GM12874 (cell line): ENCODE measurements at regions not wholly inside any gene's neighbourhood (a gene's known extent, or its start where the extent isn't known, plus 50 kb on each side); places are given as distances from the start of the nearest gene placed in this dataset.

ENCODE experiments used
- TF ChIP-seq, protein P1 (sequence below): IDR thresholded peaks from 2 replicates; pipeline ENCODE4 v1.5.1; 2011; ENCODE audit warnings: low read depth, mild to moderate bottlenecking, control low read depth, low read length, moderate library complexity; ENCODE audit not compliant: insufficient read depth

DNA sequence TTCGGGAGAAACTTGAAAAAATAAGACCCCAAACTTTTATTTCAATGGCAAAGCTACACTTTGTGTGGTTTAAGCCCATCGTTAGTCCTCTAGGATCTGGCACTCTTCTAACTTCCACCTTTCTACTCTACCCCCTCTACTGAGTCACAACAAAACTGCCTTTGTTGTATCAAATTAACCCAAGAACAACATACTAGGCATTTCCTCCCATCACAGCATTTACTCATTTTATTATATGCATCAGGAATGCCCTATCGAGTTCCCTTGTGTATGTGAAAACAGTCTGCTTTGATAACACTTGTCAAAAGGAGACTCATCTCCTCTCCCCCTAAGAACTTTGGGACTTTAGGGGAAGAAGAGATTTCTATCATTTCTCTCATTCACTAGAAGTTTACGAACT, 158.9 kb upstream of the FREM1 start:
- TF ChIP-seq, protein P1, sequence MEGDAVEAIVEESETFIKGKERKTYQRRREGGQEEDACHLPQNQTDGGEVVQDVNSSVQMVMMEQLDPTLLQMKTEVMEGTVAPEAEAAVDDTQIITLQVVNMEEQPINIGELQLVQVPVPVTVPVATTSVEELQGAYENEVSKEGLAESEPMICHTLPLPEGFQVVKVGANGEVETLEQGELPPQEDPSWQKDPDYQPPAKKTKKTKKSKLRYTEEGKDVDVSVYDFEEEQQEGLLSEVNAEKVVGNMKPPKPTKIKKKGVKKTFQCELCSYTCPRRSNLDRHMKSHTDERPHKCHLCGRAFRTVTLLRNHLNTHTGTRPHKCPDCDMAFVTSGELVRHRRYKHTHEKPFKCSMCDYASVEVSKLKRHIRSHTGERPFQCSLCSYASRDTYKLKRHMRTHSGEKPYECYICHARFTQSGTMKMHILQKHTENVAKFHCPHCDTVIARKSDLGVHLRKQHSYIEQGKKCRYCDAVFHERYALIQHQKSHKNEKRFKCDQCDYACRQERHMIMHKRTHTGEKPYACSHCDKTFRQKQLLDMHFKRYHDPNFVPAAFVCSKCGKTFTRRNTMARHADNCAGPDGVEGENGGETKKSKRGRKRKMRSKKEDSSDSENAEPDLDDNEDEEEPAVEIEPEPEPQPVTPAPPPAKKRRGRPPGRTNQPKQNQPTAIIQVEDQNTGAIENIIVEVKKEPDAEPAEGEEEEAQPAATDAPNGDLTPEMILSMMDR, result no peak

DNA sequence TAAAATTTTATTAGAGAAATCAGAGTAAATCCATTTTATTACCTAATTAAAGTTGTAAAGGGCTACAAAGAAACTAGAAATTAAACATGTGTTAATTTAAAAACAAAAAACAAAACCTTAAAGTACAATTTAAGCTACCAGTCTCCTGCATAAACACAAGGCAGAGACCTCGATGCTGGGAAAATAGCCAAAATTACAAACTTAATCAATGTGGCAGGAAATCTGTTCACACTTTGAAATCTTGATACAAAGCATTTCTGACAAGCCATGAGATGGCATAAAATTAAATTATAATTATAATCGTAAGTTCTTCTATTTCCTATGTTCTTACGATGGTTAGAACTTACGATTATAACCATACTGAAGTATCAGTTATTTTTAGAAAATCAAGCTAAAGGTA, 158.0 kb upstream of the FREM1 start:
- TF ChIP-seq, protein P1, result no peak

DNA sequence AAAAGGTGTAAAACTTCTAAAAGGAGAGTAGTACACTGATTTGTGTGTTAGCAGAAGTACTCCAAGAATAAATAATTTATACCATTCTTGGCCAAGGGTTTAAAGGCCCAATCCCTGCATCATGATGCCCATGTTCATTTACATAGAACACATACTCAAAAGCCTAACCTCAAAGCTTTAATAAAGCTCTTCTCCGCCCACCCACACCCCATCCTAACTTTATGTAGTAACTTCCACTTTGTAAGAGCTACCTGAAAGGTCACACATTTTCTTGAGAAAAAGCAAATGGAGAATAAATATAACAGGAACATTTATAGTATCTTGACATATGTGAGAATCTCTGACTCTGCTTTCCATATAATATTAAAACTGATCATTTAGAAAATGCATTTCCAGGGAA, 148.8 kb upstream of the FREM1 start:
- TF ChIP-seq, protein P1, result no peak

DNA sequence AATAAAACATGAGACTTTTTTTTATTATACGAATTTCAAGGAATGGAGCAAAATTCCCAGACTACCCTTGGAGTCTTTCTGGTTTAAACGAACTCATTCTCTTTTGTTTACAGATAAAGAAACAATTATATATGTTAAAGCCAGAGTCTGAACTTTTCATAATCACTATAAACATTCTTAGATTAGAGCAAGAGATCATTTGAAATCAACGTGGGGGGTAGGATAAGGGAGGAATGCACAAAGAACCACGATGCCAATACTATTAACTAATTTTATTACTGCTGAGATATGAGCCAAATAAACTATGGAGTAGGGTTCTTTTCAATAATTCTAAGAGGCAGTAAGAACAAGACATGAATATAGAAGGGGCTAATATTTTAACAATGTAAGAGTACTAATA, 148.0 kb upstream of the FREM1 start:
- TF ChIP-seq, protein P1, result no peak

DNA sequence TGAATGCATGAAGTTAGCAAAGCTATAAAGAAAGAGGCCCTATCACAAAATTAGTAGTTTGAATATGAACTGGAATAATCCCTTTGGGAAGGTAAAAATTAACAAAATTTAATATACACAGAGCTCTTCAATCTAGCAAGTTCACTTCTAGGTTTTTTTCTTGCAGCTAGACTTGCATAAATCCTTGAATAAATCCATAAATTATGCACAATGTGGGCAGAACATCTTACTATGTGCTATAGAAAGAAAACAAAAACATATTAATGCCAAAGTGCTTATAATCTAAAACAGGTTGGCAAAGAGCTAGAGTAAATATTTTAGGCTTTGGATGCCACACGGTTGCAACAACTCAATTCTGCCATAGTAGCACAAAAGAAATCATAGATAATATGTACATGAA, 138.5 kb upstream of the FREM1 start:
- TF ChIP-seq, protein P1, result no peak

DNA sequence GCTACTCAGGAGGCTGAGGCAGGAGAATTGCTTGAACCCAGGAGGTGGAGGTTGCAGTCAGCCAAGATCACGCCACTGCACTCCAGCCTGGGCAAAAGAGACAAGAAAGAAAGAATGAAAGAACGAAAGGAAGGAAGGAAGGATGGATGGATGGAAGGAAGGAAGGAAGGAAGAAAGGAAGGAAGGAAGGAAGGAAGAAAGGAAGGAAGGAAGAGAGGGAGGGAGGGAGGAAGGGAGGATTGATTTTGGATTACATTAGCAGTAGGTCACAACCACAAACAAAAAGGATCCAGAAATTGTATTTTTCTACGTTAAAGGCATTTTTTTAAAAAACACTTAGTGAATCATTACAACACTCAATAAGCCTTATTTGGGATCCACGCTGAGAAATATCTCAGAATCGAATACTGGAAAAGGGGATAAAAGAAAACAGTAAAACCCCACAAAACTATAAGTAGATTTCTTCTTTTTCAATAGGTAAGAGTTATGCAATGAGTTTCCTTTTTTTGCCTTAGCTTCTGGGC, 136.9 kb upstream of the FREM1 start:
- TF ChIP-seq, protein P1, result no peak

DNA sequence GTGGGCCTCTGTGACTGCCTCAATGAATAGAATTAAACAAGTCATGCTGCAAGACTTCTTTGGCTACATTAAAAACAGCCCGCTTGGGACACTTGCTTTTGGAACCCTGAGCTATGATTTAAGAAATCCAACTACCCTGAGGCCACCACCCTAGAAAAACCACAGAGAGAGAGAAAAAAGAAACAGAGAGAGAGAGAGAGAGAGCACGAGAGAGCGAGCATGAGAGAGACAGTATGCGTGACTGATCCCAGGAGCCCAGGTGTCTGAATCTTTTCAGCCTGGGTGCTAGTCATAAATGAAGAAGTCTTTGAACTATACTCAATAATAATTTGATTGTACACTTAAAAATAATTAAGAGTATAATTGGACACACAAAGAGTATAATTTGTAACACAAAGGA, 123.1 kb upstream of the FREM1 start:
- TF ChIP-seq, protein P1, result no peak
